Kidney (tissue), 13 donors: ENCODE measurements at regions not wholly inside any gene's neighbourhood (a gene's known extent, or its start where the extent isn't known, plus 50 kb on each side); places are given as distances from the start of the nearest gene placed in this dataset.

Experiments
- DNase-seq, 5 donors: peaks; one replicate each; pipeline ENCODE4 v3.0.0-alpha.2; 2013 to 2020
- FAIRE-seq: peaks from 2 replicates; lab custom pipeline; 2012; peaks lifted over from hg19 to GRCh38; lab: Jason Lieb, UNC
- H3K27ac ChIP-seq, 2 donors: one replicate each; pipeline ENCODE4 v1.7.0; 2013; ENCODE audit warnings: low read depth in 2 of 2, low read length in 2 of 2, inconsistent platforms in 1 of 2
- H3K27me3 ChIP-seq: one replicate; pipeline ENCODE4 v1.7.1; 2013; ENCODE audit warnings: low read length, inconsistent platforms; ENCODE audit not compliant: control insufficient read depth, insufficient read depth
- H3K36me3 ChIP-seq, 3 donors: one replicate each; pipeline versions ENCODE4 v1.7.0 to v1.7.1; 2013; ENCODE audit warnings: low read length in 3 of 3, control low read depth in 1 of 3, inconsistent platforms in 1 of 3; ENCODE audit not compliant: insufficient read depth in 3 of 3, control insufficient read depth in 2 of 3
- H3K4me1 ChIP-seq, 3 donors: one replicate each; pipeline versions ENCODE4 v1.7.0 to v1.7.1; 2013; ENCODE audit warnings: low read length in 3 of 3, inconsistent platforms in 1 of 3, low read depth in 1 of 3; ENCODE audit not compliant: control insufficient read depth in 2 of 3, insufficient read depth in 2 of 3
- H3K4me3 ChIP-seq, 3 donors: one replicate each; pipeline versions ENCODE4 v1.7.0 to v1.8.1; 2013; ENCODE audit warnings: low read length in 3 of 3, control low read depth in 1 of 3, inconsistent platforms in 1 of 3
- H3K9ac ChIP-seq, 3 donors: one replicate each; pipeline versions ENCODE4 v1.7.0 to v1.7.1; 2013; ENCODE audit warnings: low read length in 3 of 3, control low read depth in 1 of 3, inconsistent platforms in 1 of 3
- H3K9me3 ChIP-seq, 3 donors: one replicate each; pipeline versions ENCODE4 v1.7.0 to v1.7.1; 2013; ENCODE audit warnings: low read length in 3 of 3, control low read depth in 1 of 3, inconsistent platforms in 1 of 3; ENCODE audit not compliant: control insufficient read depth in 2 of 3, insufficient read depth in 1 of 3
- intact Hi-C: fragments of 100-400 bp; cut with DNase I; formaldehyde crosslinking; loops from one replicate; pipeline ENCODE4 v1.11.1; 2022
- TF ChIP-seq, protein P1 (sequence below): IDR thresholded peaks from 3 replicates; pipeline ENCODE4 v1.5.1; 2012; ENCODE audit warnings: mild to moderate bottlenecking, moderate library complexity, borderline replicate concordance; ENCODE audit not compliant: insufficient read depth; ENCODE audit errors: extremely low read depth
- donor health status: control.
- donor health status: control.
- donor health status: control.
- donor health status: control.
- donor health status: control.
- donor health status: DM: yes; HTN: yes; CAD: no.
- donor health status: Normal renal cell carcinoma (clear cell type).

DNA sequence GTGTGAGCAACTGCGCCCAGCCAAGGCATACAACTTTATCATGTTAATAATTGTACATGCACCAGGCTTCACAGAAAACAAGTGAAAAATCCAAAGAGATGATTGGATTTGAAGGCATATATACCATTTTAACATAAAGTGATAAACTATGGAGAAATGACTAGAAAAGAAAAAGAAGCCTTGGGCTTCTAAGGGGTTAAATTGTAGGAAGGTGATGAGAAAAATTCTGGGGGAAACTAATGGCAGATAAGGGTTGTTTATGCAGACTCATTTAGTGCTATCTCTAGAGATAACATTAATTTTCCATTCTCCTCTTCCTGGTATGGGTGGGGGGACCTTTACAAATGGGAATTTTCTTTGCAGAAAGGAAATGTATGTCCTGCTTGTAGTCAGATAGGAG lies 154.0 kb downstream of the TMEM17 start:
- intact Hi-C loops = no loop called here
- TF ChIP-seq, protein P1, sequence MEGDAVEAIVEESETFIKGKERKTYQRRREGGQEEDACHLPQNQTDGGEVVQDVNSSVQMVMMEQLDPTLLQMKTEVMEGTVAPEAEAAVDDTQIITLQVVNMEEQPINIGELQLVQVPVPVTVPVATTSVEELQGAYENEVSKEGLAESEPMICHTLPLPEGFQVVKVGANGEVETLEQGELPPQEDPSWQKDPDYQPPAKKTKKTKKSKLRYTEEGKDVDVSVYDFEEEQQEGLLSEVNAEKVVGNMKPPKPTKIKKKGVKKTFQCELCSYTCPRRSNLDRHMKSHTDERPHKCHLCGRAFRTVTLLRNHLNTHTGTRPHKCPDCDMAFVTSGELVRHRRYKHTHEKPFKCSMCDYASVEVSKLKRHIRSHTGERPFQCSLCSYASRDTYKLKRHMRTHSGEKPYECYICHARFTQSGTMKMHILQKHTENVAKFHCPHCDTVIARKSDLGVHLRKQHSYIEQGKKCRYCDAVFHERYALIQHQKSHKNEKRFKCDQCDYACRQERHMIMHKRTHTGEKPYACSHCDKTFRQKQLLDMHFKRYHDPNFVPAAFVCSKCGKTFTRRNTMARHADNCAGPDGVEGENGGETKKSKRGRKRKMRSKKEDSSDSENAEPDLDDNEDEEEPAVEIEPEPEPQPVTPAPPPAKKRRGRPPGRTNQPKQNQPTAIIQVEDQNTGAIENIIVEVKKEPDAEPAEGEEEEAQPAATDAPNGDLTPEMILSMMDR = no peak

DNA sequence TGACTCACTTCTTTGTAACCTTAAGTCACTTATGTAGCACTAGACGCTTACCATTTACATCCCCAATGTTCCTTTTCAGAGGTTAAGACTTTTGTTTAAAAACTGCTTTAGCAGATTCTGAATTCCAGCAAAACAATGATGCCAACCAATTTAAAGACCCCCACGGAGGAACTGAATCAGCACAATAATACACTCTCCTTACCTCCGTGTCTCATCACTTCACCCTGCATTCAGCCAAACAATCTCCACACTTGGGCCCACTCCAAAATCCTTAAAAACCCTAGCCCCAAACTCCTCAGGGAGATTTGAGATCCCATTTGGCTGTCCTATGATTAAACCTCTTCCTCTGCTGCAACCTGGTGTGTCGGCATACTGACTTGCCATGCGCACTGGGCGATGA lies 153.9 kb downstream of the B3GNT2 start:
- no peak overlapping the region for H3K27ac ChIP-seq
- H3K9me3 ChIP-seq = peaks cover 0 to 5% (median 0%) of the 10 kb centered on the region in 3 donors
- TF ChIP-seq, protein P1 = no peak
- DNase-seq (no peak), FAIRE-seq (no peak)
- intact Hi-C loops = no loop called here
- no peak overlapping the region for H3K4me3 ChIP-seq
- H3K4me1 ChIP-seq = no peaks in the 10 kb centered on the region
- no peaks in the 10 kb centered on the region for H3K36me3 ChIP-seq
- no peak overlapping the region for H3K9ac ChIP-seq
- no peaks in the 10 kb centered on the region for H3K27me3 ChIP-seq

More for the DNA sequence above, 154.0 kb downstream of the TMEM17 start:
- H3K9me3 ChIP-seq = peaks cover 0 to 5% (median 0%) of the 10 kb centered on the region in 3 donors
- FAIRE-seq (no peak), DNase-seq (no peak)
- H3K4me3 ChIP-seq = no peak overlapping the region
- no peaks in the 10 kb centered on the region for H3K4me1 ChIP-seq
- no peaks in the 10 kb centered on the region for H3K27me3 ChIP-seq
- H3K27ac ChIP-seq = no peak overlapping the region
- H3K36me3 ChIP-seq = no peaks in the 10 kb centered on the region
- no peak overlapping the region for H3K9ac ChIP-seq

DNA sequence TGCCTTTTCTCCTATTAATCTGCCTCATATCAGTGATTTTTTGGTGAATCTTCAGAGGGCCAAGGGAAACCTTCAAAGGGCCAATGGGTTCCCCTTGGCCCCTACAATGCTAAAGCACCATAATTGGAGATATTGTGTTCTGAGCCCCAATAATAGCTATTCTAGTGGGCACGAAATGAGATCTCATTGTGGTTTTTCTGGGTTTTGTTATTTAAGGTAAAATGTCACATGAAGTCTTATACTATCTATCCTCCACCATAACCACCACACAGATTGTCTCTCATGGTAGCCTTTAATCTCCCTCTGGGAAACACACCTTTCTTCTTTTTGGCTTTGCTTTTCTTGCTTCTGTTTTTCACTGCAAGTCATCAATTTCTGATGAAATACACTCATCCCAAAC lies 152.8 kb downstream of the B3GNT2 start:
- H3K27ac ChIP-seq = no peak overlapping the region
- TF ChIP-seq, protein P1 = no peak
- H3K9me3 ChIP-seq = peaks cover 0 to 5% (median 0%) of the 10 kb centered on the region in 3 donors
- intact Hi-C loops = no loop called here
- no peaks in the 10 kb centered on the region for H3K36me3 ChIP-seq
- H3K4me1 ChIP-seq = no peaks in the 10 kb centered on the region
- no peaks in the 10 kb centered on the region for H3K27me3 ChIP-seq
- FAIRE-seq (no peak), DNase-seq (no peak)
- no peak overlapping the region for H3K9ac ChIP-seq
- no peak overlapping the region for H3K4me3 ChIP-seq
